Peyer's patch (tissue), 4 donors: ENCODE measurements at regions not wholly inside any gene's neighbourhood (a gene's known extent, or its start where the extent isn't known, plus 50 kb on each side); places are given as distances from the start of the nearest gene placed in this dataset.
"Not testable (repeated sequence)": the region's sequence is repeated elsewhere in the genome, so short reads cannot be mapped to it uniquely, and the experiment has no call there.

Experiments used
- DNase-seq, 3 donors: peaks; one replicate each; pipeline ENCODE4 v3.0.0-alpha.2; 2017 to 2019
- H3K27ac ChIP-seq, 4 donors: fragments of 200-600 bp; sonication (generic); one replicate each; pipeline ENCODE4 v1.5.1; 2016 to 2019
- H3K27me3 ChIP-seq, 2 donors: fragments of 200-600 bp; sonication (generic); one replicate each; pipeline ENCODE4 v1.5.1; 2019
- H3K36me3 ChIP-seq, 3 donors: fragments of 200-600 bp; sonication (generic); one replicate each; pipeline ENCODE4 v1.5.1; 2016 to 2019
- H3K4me1 ChIP-seq, 4 donors: fragments of 200-600 bp; sonication (generic); one replicate each; pipeline ENCODE4 v1.5.1; 2016 to 2019
- H3K4me3 ChIP-seq, 4 donors: fragments of 200-600 bp; sonication (generic); 1 replicate in 3 of 4; 2 replicates in 1 of 4; pipeline ENCODE4 v1.5.1; 2016 to 2019; ENCODE audit warnings: mild to moderate bottlenecking in 1 of 4
- H3K9me3 ChIP-seq, 4 donors: fragments of 200-600 bp; sonication (generic); one replicate each; pipeline ENCODE4 v1.5.1; 2016 to 2019; ENCODE audit warnings: mild to moderate bottlenecking in 1 of 4
- CTCF ChIP-seq, 6 experiments: fragments of 450-650 bp in 4 of 6; fragments of 200-600 bp in 2 of 6; sonication (generic) in 1 of 6; IDR thresholded peaks; one replicate each; pipeline ENCODE4 v1.5.1; 2017 to 2019; ENCODE audit warnings: antibody characterized with exemption in 6 of 6, mild to moderate bottlenecking in 3 of 6, moderate library complexity in 1 of 6
- POLR2A ChIP-seq, 2 donors: fragments of 450-650 bp; IDR thresholded peaks; one replicate each; pipeline ENCODE4 v1.5.1; 2017; ENCODE audit warnings: antibody characterized with exemption in 2 of 2, mild to moderate bottlenecking in 2 of 2, moderate library complexity in 2 of 2

DNA sequence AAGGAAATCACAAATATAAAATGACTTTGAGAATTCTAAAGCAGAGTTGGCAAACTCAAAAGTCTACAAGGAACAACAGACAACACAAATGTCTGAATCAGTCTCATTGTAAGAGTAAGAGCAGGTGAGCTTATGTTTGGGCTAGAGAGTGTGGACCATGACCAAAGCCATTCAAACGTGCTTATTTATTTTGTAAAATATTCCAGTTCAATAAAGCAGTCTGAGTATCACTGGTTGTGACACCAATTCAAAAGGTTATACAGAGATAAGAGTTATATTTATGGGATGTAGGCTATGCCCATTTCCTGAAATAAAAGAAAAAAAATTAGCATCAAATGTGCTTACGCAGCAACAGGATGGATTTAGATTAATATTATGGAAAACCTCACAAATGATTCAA lies 251.6 kb downstream of the KLF5 start:
- DNase-seq = no peak
- H3K27ac ChIP-seq = peak overlapping the region in 1 of 4 donors; percentile 20
- no peak overlapping the region for H3K4me3 ChIP-seq
- H3K27me3 ChIP-seq = no peaks in the 10 kb centered on the region
- TF ChIP-seq CTCF (IDR thresholded peaks at IDR 0.05) = no peak
- no peak for TF ChIP-seq POLR2A (IDR thresholded peaks at IDR 0.05)
- H3K4me1 ChIP-seq = no peaks in the 10 kb centered on the region
- H3K9me3 ChIP-seq = no peaks in the 10 kb centered on the region
- no peaks in the 10 kb centered on the region for H3K36me3 ChIP-seq

DNA sequence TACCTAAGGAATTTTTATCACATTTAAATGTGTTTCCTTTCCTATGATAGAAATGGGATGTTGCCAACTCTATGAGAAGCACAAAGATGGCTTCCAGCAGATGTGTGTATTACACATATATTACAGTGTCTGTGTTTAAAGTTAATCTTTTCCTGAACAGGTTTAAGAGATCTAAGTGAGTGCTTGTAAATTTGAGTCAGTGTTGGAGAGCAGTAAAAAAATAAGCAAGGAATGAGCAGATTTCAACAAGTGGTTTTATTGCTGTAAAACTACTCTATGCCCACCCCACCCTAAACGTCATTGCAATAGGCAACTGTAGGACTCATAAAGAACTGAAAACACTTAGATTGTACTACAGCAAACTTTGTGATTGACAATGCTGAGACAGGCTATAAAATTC lies 248.7 kb downstream of the KLF5 start:
- H3K4me3 ChIP-seq = no peak overlapping the region
- no peaks in the 10 kb centered on the region for H3K27me3 ChIP-seq
- no peaks in the 10 kb centered on the region for H3K4me1 ChIP-seq
- DNase-seq = no peak
- no peaks in the 10 kb centered on the region for H3K9me3 ChIP-seq
- TF ChIP-seq CTCF (IDR thresholded peaks at IDR 0.05) (peak in 1 of 6 experiments; percentile 4), POLR2A (IDR thresholded peaks at IDR 0.05) (no peak)
- H3K27ac ChIP-seq = peak overlapping the region in 1 of 4 donors; percentile 6
- no peaks in the 10 kb centered on the region for H3K36me3 ChIP-seq

GRCh38 chr13:73306688-73307087 lies 247.9 kb downstream of the KLF5 start:
- peak overlapping the region in 1 of 4 donors; percentile 6 for H3K27ac ChIP-seq

GRCh38 chr13:73304442-73304841 lies 245.6 kb downstream of the KLF5 start:
- no peaks in the 10 kb centered on the region for H3K36me3 ChIP-seq
- no peaks in the 10 kb centered on the region for H3K9me3 ChIP-seq
- TF ChIP-seq CTCF (IDR thresholded peaks at IDR 0.05) (no peak), POLR2A (IDR thresholded peaks at IDR 0.05) (no peak)
- no peak for DNase-seq
- no peak overlapping the region for H3K4me3 ChIP-seq
- H3K4me1 ChIP-seq = no peaks in the 10 kb centered on the region
- H3K27ac ChIP-seq = no peak overlapping the region
- no peaks in the 10 kb centered on the region for H3K27me3 ChIP-seq

More at GRCh38 chr13:73306688-73307087, 247.9 kb downstream of the KLF5 start:
- Histone ChIP-seq H3K4me1 (no peaks in the 10 kb centered on the region), H3K27me3 (no peaks in the 10 kb centered on the region), H3K4me3 (no peak overlapping the region), H3K36me3 (no peaks in the 10 kb centered on the region), H3K9me3 (no peaks in the 10 kb centered on the region)
- DNase-seq = no peak
- no peak for TF ChIP-seq CTCF (IDR thresholded peaks at IDR 0.05)
- no peak for TF ChIP-seq POLR2A (IDR thresholded peaks at IDR 0.05)

GRCh38 chr13:73303851-73304250 lies 245.0 kb downstream of the KLF5 start:
- Histone ChIP-seq H3K36me3 (no peaks in the 10 kb centered on the region), H3K9me3 (no peaks in the 10 kb centered on the region), H3K27me3 (no peaks in the 10 kb centered on the region), H3K4me1 (no peaks in the 10 kb centered on the region), H3K4me3 (no peak overlapping the region), H3K27ac (no peak overlapping the region)
- TF ChIP-seq CTCF (IDR thresholded peaks at IDR 0.05) (no peak), POLR2A (IDR thresholded peaks at IDR 0.05) (no peak)
- DNase-seq = no peak

DNA sequence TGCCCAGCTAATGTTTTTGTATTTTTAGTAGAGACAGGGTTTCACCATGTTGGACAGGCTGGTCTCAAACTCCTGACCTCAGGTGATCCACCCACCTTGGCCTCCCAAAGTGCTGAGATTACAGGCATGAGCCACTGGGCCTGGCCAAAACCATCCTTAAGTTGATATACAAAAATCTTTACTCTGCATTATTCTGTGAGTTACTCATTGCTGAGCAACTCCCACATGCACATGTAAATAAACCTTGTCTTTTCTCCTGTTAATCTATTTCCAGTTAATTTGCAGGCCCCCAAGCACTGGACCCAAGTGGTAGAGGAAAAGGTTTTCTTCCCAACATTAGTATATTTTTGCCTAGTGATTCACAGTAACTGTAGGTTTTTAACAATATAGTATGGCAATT lies 242.8 kb downstream of the KLF5 start:
- DNase-seq, H3K4me1 ChIP-seq, H3K36me3 ChIP-seq, H3K27me3 ChIP-seq, H3K27ac ChIP-seq, H3K9me3 ChIP-seq, H3K4me3 ChIP-seq: not testable (repeated sequence)
